ENCODE measurements at regions not wholly inside any gene's neighbourhood (a gene's known extent, or its start where the extent isn't known, plus 50 kb on each side); places are given as distances from the start of the nearest gene placed in this dataset.
"Not testable (repeated sequence)": the region's sequence is repeated elsewhere in the genome, so short reads cannot be mapped to it uniquely, and the experiment has no call there.

- TF ChIP-seq CTCF (IDR thresholded peaks at IDR 0.05) = no peak
- no peaks in the 10 kb centered on the region for H3K4me1 ChIP-seq
- no peak for DNase-seq
- no peak overlapping the region for H3K4me3 ChIP-seq
- no peak overlapping the region for H3K27ac ChIP-seq
- no peaks in the 10 kb centered on the region for H3K9me3 ChIP-seq
- peaks cover 0 to 17% of the 10 kb centered on the region in 2 donors for H3K27me3 ChIP-seq
- intact Hi-C loops (cut with DNase I; ENCODE audit: low total_unique reads) = no loop called here
- H3K36me3 ChIP-seq = no peaks in the 10 kb centered on the region
Observed at GRCh38 chr2:238776003-238776760, 71.7 kb upstream of the TWIST2 start.

- H3K4me1 ChIP-seq; intact Hi-C loops (cut with DNase I; ENCODE audit: low total_unique reads); H3K9me3 ChIP-seq: not testable (repeated sequence)
Observed at GRCh38 chr2:238776761-238777046, 71.2 kb upstream of the TWIST2 start.

GRCh38 chr2:238777369-238778067 lies 70.4 kb upstream of the TWIST2 start:
- Histone ChIP-seq H3K27me3 (peaks cover 0 to 7% of the 10 kb centered on the region in 2 donors), H3K4me3 (no peak overlapping the region), H3K9me3 (no peaks in the 10 kb centered on the region), H3K4me1 (no peaks in the 10 kb centered on the region), H3K36me3 (no peaks in the 10 kb centered on the region), H3K27ac (no peak overlapping the region)
- TF ChIP-seq CTCF (IDR thresholded peaks at IDR 0.05) = no peak
- DNase-seq = no peak
- intact Hi-C loops (cut with DNase I; ENCODE audit: low total_unique reads) = no loop called here

More at GRCh38 chr2:238776761-238777046, 71.2 kb upstream of the TWIST2 start:
- H3K27ac ChIP-seq, DNase-seq, H3K4me3 ChIP-seq, H3K36me3 ChIP-seq: not testable (repeated sequence)
- H3K27me3 ChIP-seq = peaks cover 0 to 13% of the 10 kb centered on the region in 2 donors

- Histone ChIP-seq H3K36me3 (no peaks in the 10 kb centered on the region), H3K4me1 (peaks cover 0 to 11% (median 0%) of the 10 kb centered on the region in 4 donors), H3K27ac (no peak overlapping the region), H3K27me3 (no peaks in the 10 kb centered on the region), H3K9me3 (no peaks in the 10 kb centered on the region), H3K4me3 (no peak overlapping the region)
- peak; percentile 67 to 82 for DNase-seq
- intact Hi-C loops (cut with DNase I; ENCODE audit: low total_unique reads) = loop anchor here (2.0 to 10.0 kb wide), 2 partner anchors 64 to 410 kb away; no protein-coding TSS in a partner anchor
- TF ChIP-seq CTCF (IDR thresholded peaks at IDR 0.05) = peak; percentile 80 to 92
Observed at GRCh38 chr2:238784671-238785527, 63.0 kb upstream of the TWIST2 start.

GRCh38 chr2:238785528-238785860 lies 62.4 kb upstream of the TWIST2 start:
- H3K9me3 ChIP-seq = no peaks in the 10 kb centered on the region
- H3K36me3 ChIP-seq = no peaks in the 10 kb centered on the region
- no peak for TF ChIP-seq CTCF (IDR thresholded peaks at IDR 0.05)
- intact Hi-C loops (cut with DNase I; ENCODE audit: low total_unique reads) = loop anchor here (2.0 to 10.0 kb wide), 2 partner anchors 65 to 411 kb away; no protein-coding TSS in a partner anchor
- H3K27ac ChIP-seq = no peak overlapping the region
- no peak overlapping the region for H3K4me3 ChIP-seq
- H3K27me3 ChIP-seq = no peaks in the 10 kb centered on the region
- no peak for DNase-seq
- peaks cover 0 to 11% (median 0%) of the 10 kb centered on the region in 4 donors for H3K4me1 ChIP-seq
